HepG2 (cell line): ENCODE measurements at regions not wholly inside any gene's neighbourhood (a gene's known extent, or its start where the extent isn't known, plus 50 kb on each side); places are given as distances from the start of the nearest gene placed in this dataset.

Experiments used
- ATAC-seq: fragments of 200-7000 bp; cut with Tn5 transposase; 3 replicates; pipeline ENCODE4 v1.9.1; 2020; ENCODE audit warnings: mild to moderate bottlenecking, moderate library complexity
- BruUV-seq: library from RNA; stranded (reverse); fragments of 400-500 nt; replicated peaks from 2 replicates; lab custom pipeline; 2021; lab: Mats Ljungman, UMichigan
- CTCF ChIA-PET: fragments of 300-600 bp; formaldehyde crosslinking; extraction: SDS; loops from one replicate; lab custom pipeline; 2021; ENCODE audit warnings: low total read pairs, inconsistent platforms, low intra/inter-chr PET ratio; lab: Yijun Ruan, JAX
- POLR2A ChIA-PET: fragments of 350-600 bp; sonication (Branson Sonifier 250); formaldehyde crosslinking; loops from one replicate; lab custom pipeline; 2020; ENCODE audit warnings: antibody characterized with exemption, inconsistent platforms; lab: Yijun Ruan, JAX
- DNase-seq: peaks from one replicate; pipeline ENCODE4 v3.0.0-alpha.2; 2015; ENCODE audit warnings: low spot score
- FAIRE-seq: peaks from 3 replicates; lab custom pipeline; 2011; peaks lifted over from hg19 to GRCh38; lab: Jason Lieb, UNC
- H2AFZ ChIP-seq: one replicate; pipeline ENCODE4 v1.6.1; 2011; ENCODE audit warnings: low read length, inconsistent platforms
- H3K27ac ChIP-seq: fragments of 300-600 bp; 3 replicates; pipeline ENCODE4 v1.8.0; 2011; ENCODE audit warnings: mixed run types, mild to moderate bottlenecking, mixed read lengths, low read length, inconsistent platforms; ENCODE audit not compliant: insufficient read depth; ENCODE audit errors: extremely low read length
- H3K27me3 ChIP-seq, 2 experiments: fragments of 200-600 bp in 1 of 2; 2 replicates in 1 of 2; 3 replicates in 1 of 2; pipeline versions ENCODE4 v1.6.0 to v1.8.0; 2011; ENCODE audit warnings: low read length in 2 of 2, mild to moderate bottlenecking in 2 of 2, moderate library complexity in 2 of 2, inconsistent platforms in 1 of 2; ENCODE audit not compliant: insufficient read depth in 2 of 2, control insufficient read depth in 1 of 2
- H3K36me3 ChIP-seq, 2 experiments: fragments of 200-600 bp in 1 of 2; replicated peaks in 1 of 2; 2 replicates in 1 of 2; 3 replicates in 1 of 2; pipeline versions ENCODE4 v1.5.1 to v1.8.0; 2011; ENCODE audit warnings: low read length in 2 of 2, inconsistent platforms in 1 of 2; ENCODE audit not compliant: insufficient read depth in 2 of 2, control insufficient read depth in 1 of 2
- H3K4me1 ChIP-seq: 2 replicates; pipeline ENCODE4 v1.5.1; 2012; ENCODE audit warnings: low read length, inconsistent platforms; ENCODE audit not compliant: insufficient read depth
- H3K4me2 ChIP-seq: 2 replicates; pipeline ENCODE4 v1.6.0; 2011; ENCODE audit warnings: low read depth, low read length, inconsistent platforms
- H3K4me3 ChIP-seq, 3 experiments: fragments of 200-600 bp in 1 of 3; sonication (generic), shearing (Covaris generic) in 1 of 3; replicated peaks in 1 of 3; 2 replicates each; pipeline ENCODE4 v1.5.1; 2011 to 2016; ENCODE audit warnings: low read length in 3 of 3, inconsistent platforms in 2 of 3, low read depth in 2 of 3, mild to moderate bottlenecking in 2 of 3, control low read depth in 1 of 3, mixed read lengths in 1 of 3; ENCODE audit not compliant: insufficient read depth in 1 of 3
- H3K79me2 ChIP-seq: one replicate; pipeline ENCODE4 v1.6.1; 2011; ENCODE audit warnings: low read length, inconsistent platforms; ENCODE audit not compliant: insufficient read depth
- H3K9ac ChIP-seq: 2 replicates; pipeline ENCODE4 v1.6.0; 2011; ENCODE audit warnings: mild to moderate bottlenecking, low read depth, low read length, inconsistent platforms; ENCODE audit not compliant: insufficient read depth
- H3K9me3 ChIP-seq: 2 replicates; pipeline ENCODE4 v1.5.1; 2012; ENCODE audit warnings: mild to moderate bottlenecking, low read length
- H4K20me1 ChIP-seq: 2 replicates; pipeline ENCODE4 v1.6.0; 2011; ENCODE audit warnings: inconsistent platforms, mild to moderate bottlenecking, low read length, moderate library complexity; ENCODE audit not compliant: insufficient read depth
- DMAP1 ChIP-seq: IDR thresholded peaks from 2 replicates; pipeline ENCODE4 v1.6.1; 2016
- E2F2 ChIP-seq: sonication (generic); formaldehyde crosslinking; IDR thresholded peaks from 2 replicates; pipeline ENCODE4 v1.4.0; 2020; ENCODE audit warnings: missing genetic modification reagents, borderline replicate concordance
- HMGA1 ChIP-seq: sonication (generic); formaldehyde crosslinking; conservative IDR thresholded peaks from 2 replicates; pipeline ENCODE4 v1.4.0; 2020; ENCODE audit warnings: missing genetic modification reagents
- KDM4B ChIP-seq: sonication (generic); formaldehyde crosslinking; IDR thresholded peaks from 2 replicates; pipeline ENCODE4 v1.4.0; 2020; ENCODE audit warnings: missing genetic modification reagents
- MTA3 ChIP-seq: sonication (generic); formaldehyde crosslinking; IDR thresholded peaks from 2 replicates; pipeline ENCODE4 v1.4.0; 2020; ENCODE audit warnings: missing genetic modification reagents
- MTF1 ChIP-seq: sonication (generic); formaldehyde crosslinking; IDR thresholded peaks from 2 replicates; pipeline ENCODE4 v1.5.0; 2020; ENCODE audit warnings: missing genetic modification reagents
- NCOA5 ChIP-seq: sonication (generic); formaldehyde crosslinking; IDR thresholded peaks from 2 replicates; pipeline ENCODE4 v1.4.0; 2020; ENCODE audit warnings: missing genetic modification reagents
- STAG1 ChIP-seq: sonication (generic); formaldehyde crosslinking; IDR thresholded peaks from 2 replicates; pipeline ENCODE4 v1.4.0; 2020; ENCODE audit warnings: missing genetic modification reagents
- ZBTB38 ChIP-seq: sonication (generic); formaldehyde crosslinking; IDR thresholded peaks from 2 replicates; pipeline ENCODE4 v1.5.1; 2020; ENCODE audit warnings: mild to moderate bottlenecking, missing genetic modification reagents
- ZNF207 ChIP-seq: fragments of 450-650 bp; IDR thresholded peaks from 2 replicates; pipeline ENCODE4 v1.6.1; 2016; ENCODE audit warnings: antibody characterized with exemption, borderline replicate concordance
- ZNF235 ChIP-seq: sonication (generic); formaldehyde crosslinking; IDR thresholded peaks from 2 replicates; pipeline ENCODE4 v1.8.1; 2023; ENCODE audit warnings: mild to moderate bottlenecking, missing genetic modification reagents, borderline replicate concordance
- ZNF333 ChIP-seq: sonication (generic); formaldehyde crosslinking; IDR thresholded peaks from 2 replicates; pipeline ENCODE4 v1.4.0; 2020; ENCODE audit warnings: mild to moderate bottlenecking, missing genetic modification reagents, borderline replicate concordance
- ZNF407 ChIP-seq: sonication (generic); formaldehyde crosslinking; IDR thresholded peaks from one replicate; pipeline ENCODE4 v1.5.1; 2020; ENCODE audit warnings: mild to moderate bottlenecking, missing genetic modification reagents; ENCODE audit errors: not compliant biosample characterization
- ZNF441 ChIP-seq: sonication (generic); formaldehyde crosslinking; IDR thresholded peaks from 2 replicates; pipeline ENCODE4 v1.7.0; 2021; ENCODE audit warnings: missing genetic modification reagents, borderline replicate concordance
- WGBS: methylation state at CpG from one replicate; pipeline ENCODE4 v1.1.6; 2017; ENCODE audit warnings: low lambda C conversion rate; 5-methylcytosine and 5-hydroxymethylcytosine counted together
- in situ Hi-C: cut with HindIII; loops from 2 replicates; pipeline ENCODE4 v1.10.0; 2017; ENCODE audit warnings: low pct_unique_long_range_greater_than_20kb; ENCODE audit not compliant: extremely low pct_ligation_motif_present
- intact Hi-C: fragments of 100-400 bp; cut with micrococcal nuclease; formaldehyde crosslinking; loops from one replicate; pipeline ENCODE4 v1.10.0; 2022; ENCODE audit not compliant: unreplicated experiment

GRCh38 chr5:25224316-25224982 is 579.7 kb upstream of the CDH10 start:
- H3K9ac ChIP-seq, result no peak overlapping the region
- BruUV-seq, result no TSS peak
- H3K4me1 ChIP-seq, result no peaks in the 10 kb centered on the region
- TF ChIP-seq STAG1, result no peak
- TF ChIP-seq MTA3, result no peak
- TF ChIP-seq E2F2 (CRISPR knock-in tag), result no peak
- no peak for TF ChIP-seq HMGA1 (CRISPR knock-in tag)
- no peak for TF ChIP-seq ZNF441 (CRISPR knock-in tag)
- TF ChIP-seq ZNF407 (CRISPR knock-in tag), result no peak
- TF ChIP-seq NCOA5 (CRISPR knock-in tag), result no peak
- no peak for TF ChIP-seq ZNF333 (CRISPR knock-in tag)
- TF ChIP-seq ZNF207, result no peak
- TF ChIP-seq DMAP1, result no peak
- no peak for TF ChIP-seq KDM4B (CRISPR knock-in tag)
- TF ChIP-seq ZBTB38 (CRISPR knock-in tag), result no peak
- TF ChIP-seq ZNF235 (CRISPR knock-in tag), result no peak
- no peak for TF ChIP-seq MTF1 (CRISPR knock-in tag)
- ChIA-PET POLR2A (no interaction called here), CTCF (no interaction called here)
- no peaks in the 10 kb centered on the region for H4K20me1 ChIP-seq
- H3K4me3 ChIP-seq, result no peak overlapping the region
- H2AFZ ChIP-seq, result no peak overlapping the region
- no peak overlapping the region for H3K4me2 ChIP-seq
- in situ Hi-C loops (no loop called here), intact Hi-C loops (no loop called here)
- no peaks in the 10 kb centered on the region for H3K27me3 ChIP-seq
- DNase-seq (no peak), ATAC-seq (no peak), FAIRE-seq (no peak)
- no peaks in the 10 kb centered on the region for H3K79me2 ChIP-seq
- no peak overlapping the region for H3K27ac ChIP-seq
- WGBS, result 30% methylated on average over 9 of the region's 10 CpGs
- peaks cover 36% of the 10 kb centered on the region for H3K9me3 ChIP-seq
- no peaks in the 10 kb centered on the region for H3K36me3 ChIP-seq
